K562 (cell line): ENCODE measurements at regions not wholly inside any gene's neighbourhood (a gene's known extent, or its start where the extent isn't known, plus 50 kb on each side); places are given as distances from the start of the nearest gene placed in this dataset.

Experiments used
- ATAC-seq: fragments of 200-7000 bp; cut with Tn5 transposase; 3 replicates; pipeline ENCODE4 v1.9.1; 2020; ENCODE audit warnings: moderate library complexity
- BruUV-seq: library from RNA; stranded (reverse); fragments of 400-500 nt; replicated peaks from 2 replicates; lab custom pipeline; 2021; lab: Mats Ljungman, UMichigan
- CTCF ChIA-PET: fragments of 300-600 bp; formaldehyde crosslinking; extraction: SDS; loops from one replicate; lab custom pipeline; 2021; ENCODE audit warnings: low intra/inter-chr PET ratio; lab: Yijun Ruan, JAX
- POLR2A ChIA-PET: fragments of 300-600, 350-650 bp; sonication (Branson Sonifier 250); formaldehyde crosslinking; extraction: SDS; loops from one replicate; lab custom pipeline; 2021; ENCODE audit warnings: antibody characterized with exemption, inconsistent platforms; lab: Yijun Ruan, JAX
- DNase-seq, 4 experiments: peaks; one replicate each; pipeline versions ENCODE4 v3.0.0 to v3.0.0-alpha.2; 2011 to 2018; ENCODE audit warnings: low spot score in 3 of 4, mixed read lengths in 3 of 4; ENCODE audit errors: extremely low read depth in 1 of 4
- FAIRE-seq: peaks from 2 replicates; lab custom pipeline; 2011; peaks lifted over from hg19 to GRCh38; lab: Jason Lieb, UNC
- H2AFZ ChIP-seq: 2 replicates; pipeline ENCODE4 v1.6.0; 2011; ENCODE audit warnings: low read depth, low read length, control low read depth, inconsistent platforms
- H3K27ac ChIP-seq: fragments of 200-600 bp; 3 replicates; pipeline ENCODE4 v1.8.0; 2011; ENCODE audit warnings: low read depth, mild to moderate bottlenecking, control low read depth, inconsistent platforms, low read length, moderate library complexity, mixed read lengths; ENCODE audit errors: extremely low read depth
- H3K27me3 ChIP-seq, 2 experiments: fragments of 300-600 bp in 1 of 2; 2 replicates in 1 of 2; 3 replicates in 1 of 2; pipeline versions ENCODE4 v1.6.0 to v1.8.0; 2011; ENCODE audit warnings: inconsistent platforms in 2 of 2, low read length in 2 of 2, mild to moderate bottlenecking in 1 of 2, mixed read lengths in 1 of 2, moderate library complexity in 1 of 2; ENCODE audit not compliant: control insufficient read depth in 2 of 2, insufficient read depth in 2 of 2
- H3K36me3 ChIP-seq: fragments of 300-600 bp; 3 replicates; pipeline ENCODE4 v1.8.0; 2011; ENCODE audit warnings: mild to moderate bottlenecking, low read length, inconsistent platforms; ENCODE audit not compliant: control insufficient read depth, insufficient read depth
- H3K4me1 ChIP-seq, 2 experiments: fragments of 200-600 bp in 1 of 2; replicated peaks in 1 of 2; 2 replicates in 1 of 2; 3 replicates in 1 of 2; pipeline versions ENCODE4 v1.5.1 to v1.8.0; 2011; ENCODE audit warnings: inconsistent platforms in 2 of 2, low read length in 2 of 2, mild to moderate bottlenecking in 1 of 2, mixed read lengths in 1 of 2, moderate library complexity in 1 of 2; ENCODE audit not compliant: control insufficient read depth in 2 of 2, insufficient read depth in 2 of 2
- H3K4me2 ChIP-seq: 2 replicates; pipeline ENCODE4 v1.6.1; 2011; ENCODE audit warnings: low read length, control low read depth, inconsistent platforms, mixed read lengths; ENCODE audit not compliant: insufficient read depth
- H3K4me3 ChIP-seq: fragments of 200-600 bp; sonication (generic), shearing (Covaris generic); 2 replicates; pipeline ENCODE4 v1.5.1; 2016; ENCODE audit warnings: control low read depth, inconsistent platforms
- H3K79me2 ChIP-seq: fragments of 200-600 bp; 3 replicates; pipeline ENCODE4 v1.8.0; 2011; ENCODE audit warnings: low read length, inconsistent platforms; ENCODE audit not compliant: control insufficient read depth, insufficient read depth
- H3K9ac ChIP-seq, 2 experiments: 2 replicates each; pipeline versions ENCODE4 v1.6.0 to v1.6.1; 2011; ENCODE audit warnings: low read depth in 2 of 2, low read length in 2 of 2, control low read depth in 1 of 2, inconsistent platforms in 1 of 2, mild to moderate bottlenecking in 1 of 2, mixed read lengths in 1 of 2; ENCODE audit not compliant: insufficient read depth in 1 of 2
- H3K9me1 ChIP-seq: one replicate; pipeline ENCODE4 v1.6.0; 2011; ENCODE audit warnings: inconsistent platforms, mild to moderate bottlenecking, low read length, moderate library complexity; ENCODE audit not compliant: control insufficient read depth, insufficient read depth
- H3K9me3 ChIP-seq: replicated peaks from 2 replicates; pipeline ENCODE4 v1.5.1; 2011; ENCODE audit warnings: low read depth, low read length, inconsistent platforms; ENCODE audit not compliant: control insufficient read depth, insufficient read depth
- H4K20me1 ChIP-seq: replicated peaks from 2 replicates; pipeline ENCODE4 v1.6.1; 2011; ENCODE audit warnings: low read length, inconsistent platforms, mixed read lengths; ENCODE audit not compliant: control insufficient read depth, insufficient read depth
- ATF3 ChIP-seq, 2 experiments: fragments of 450-650 bp in 1 of 2; sonication (generic) in 1 of 2; formaldehyde crosslinking in 1 of 2; IDR thresholded peaks in 1 of 2; conservative IDR thresholded peaks in 1 of 2; 2 replicates each; pipeline versions ENCODE4 v1.6.1 to v1.8.1; 2016 to 2023; ENCODE audit warnings: mild to moderate bottlenecking in 2 of 2, moderate library complexity in 2 of 2, inconsistent platforms in 1 of 2, missing genetic modification reagents in 1 of 2
- BACH1 ChIP-seq: fragments of 200-800 bp; sonication (Bioruptor generic); IDR thresholded peaks from 2 replicates; pipeline ENCODE4 v1.6.1; 2016; ENCODE audit warnings: missing genetic modification characterization, missing compliant biosample characterization
- CEBPB ChIP-seq: fragments of 450-650 bp; IDR thresholded peaks from 2 replicates; pipeline ENCODE4 v1.6.1; 2016; ENCODE audit warnings: missing genetic modification characterization, missing compliant biosample characterization
- CEBPG ChIP-seq, 3 experiments: fragments of 200-800 bp in 1 of 3; sonication (Bioruptor generic) in 1 of 3; sonication (generic) in 1 of 3; formaldehyde crosslinking in 1 of 3; IDR thresholded peaks in 2 of 3; conservative IDR thresholded peaks in 1 of 3; 2 replicates each; pipeline versions ENCODE4 v1.6.1 to v1.8.0; 2016 to 2022; ENCODE audit warnings: missing compliant biosample characterization in 2 of 3, missing genetic modification characterization in 2 of 3, mild to moderate bottlenecking in 1 of 3, missing genetic modification reagents in 1 of 3
- JUND ChIP-seq, 2 experiments: IDR thresholded peaks; 2 replicates in 1 of 2; 3 replicates in 1 of 2; pipeline ENCODE4 v1.6.1; 2011; ENCODE audit warnings: borderline replicate concordance in 2 of 2, low read depth in 2 of 2, low read length in 2 of 2, improper control_type of control experiment in 1 of 2, missing biosample characterization in 1 of 2, missing genetic modification characterization in 1 of 2, missing genetic modification reagents in 1 of 2
- WGBS: fragments of 100-300 bp; shearing (Covaris generic); methylation state at CpG from one replicate; pipeline ENCODE4 v1.1.6; 2016; ENCODE audit warnings: low coverage, mixed read lengths; ENCODE audit not compliant: insufficient coverage; ENCODE audit errors: missing lambda C conversion rate; 5-methylcytosine and 5-hydroxymethylcytosine counted together
- in situ Hi-C: fragments of 300-500 bp; cut with MboI; formaldehyde crosslinking; loops from 4 replicates; pipeline ENCODE4 v1.15.0; 2018; ENCODE audit warnings: inconsistent platforms, mixed read lengths
- intact Hi-C: fragments of 100-400 bp; cut with micrococcal nuclease; formaldehyde crosslinking; loops from 2 replicates; pipeline ENCODE4 v1.14.2; 2022

DNA sequence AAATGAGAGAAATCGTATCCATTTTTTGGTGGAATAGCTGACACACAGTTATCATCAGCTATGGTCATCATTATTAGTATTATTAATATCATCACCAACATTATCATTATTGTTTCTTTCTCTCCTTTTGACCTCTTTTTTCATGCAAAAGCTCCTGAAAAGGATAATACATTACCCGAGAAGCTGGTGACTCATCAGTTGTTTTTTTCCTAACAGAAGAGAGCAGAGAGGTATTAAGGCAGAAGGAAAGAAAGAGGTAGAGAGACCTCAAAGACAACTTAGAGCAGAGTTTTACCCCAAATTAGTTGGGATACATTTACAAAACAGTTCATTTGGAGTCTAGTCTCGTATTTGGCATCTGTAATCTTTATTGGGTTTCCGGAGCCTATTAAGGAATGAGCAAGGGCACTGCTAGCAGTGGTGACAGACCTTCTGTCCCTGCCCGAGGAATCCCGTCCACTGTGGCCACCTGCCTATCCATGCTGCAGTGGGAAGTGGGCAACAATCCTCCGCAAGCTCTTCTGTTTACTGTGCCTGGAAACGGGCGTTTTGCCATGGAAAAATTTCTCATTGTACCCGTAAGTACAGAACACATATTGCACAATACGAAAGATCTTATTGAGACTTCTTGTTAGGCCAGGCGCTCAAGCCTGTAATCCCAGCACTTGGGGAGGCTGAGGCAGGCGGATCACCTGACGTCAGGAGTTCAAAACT is 170.0 kb upstream of the MKLN1 start:
- ChIA-PET CTCF (no interaction called here), POLR2A (interaction anchor here (0.9 to 1.7 kb wide), 4 partner anchors 8 to 13 kb away, joined by 3 to 5 read pairs (median 4); no protein-coding TSS in a partner anchor)
- intact Hi-C loops, result no loop called here
- Histone ChIP-seq H3K36me3 (no peaks in the 10 kb centered on the region), H3K9me1 (no peaks in the 10 kb centered on the region), H3K79me2 (no peaks in the 10 kb centered on the region), H2AFZ (no peak overlapping the region), H3K9me3 (no peaks in the 10 kb centered on the region), H3K4me1 (no peaks in the 10 kb centered on the region), H3K4me2 (no peak overlapping the region), H3K27ac (no peak overlapping the region), H3K27me3 (peaks cover 26 to 30% of the 10 kb centered on the region in 2 experiments), H3K4me3 (no peak overlapping the region), H3K9ac (no peak overlapping the region), H4K20me1 (no peaks in the 10 kb centered on the region)
- BruUV-seq, result no TSS peak
- ATAC-seq, result no peak
- in situ Hi-C loops, result no loop called here
- TF ChIP-seq BACH1 (tag) (no peak), CEBPB (peak; percentile 92), JUND (IDR thresholded peaks at IDR 0.05; ENCODE audit: borderline replicate concordance, low read depth, low read length) (peak; percentile 13; the same call in 1 of the 2 replicates), JUND (tag; IDR thresholded peaks at IDR 0.05; ENCODE audit: borderline replicate concordance, low read depth, low read length) (no peak; the same call in 2 of the 3 replicates), ATF3 (IDR thresholded peaks at IDR 0.05) (peak; percentile 43; the same call in 1 of the 2 replicates), ATF3 (CRISPR knock-in tag; conservative IDR thresholded peaks at IDR 0.05) (no peak), CEBPG (CRISPR knock-in tag; IDR thresholded peaks at IDR 0.05) (peak; percentile 56; the same call in 1 of the 2 replicates), CEBPG (tag; conservative IDR thresholded peaks at IDR 0.05 in 1 of 2, IDR thresholded peaks at IDR 0.05 in 1 of 2) (peak; percentile 77 to 94)
- WGBS, result 3% methylated on average over 14 of the region's 14 CpGs
- DNase-seq, result no peak
- FAIRE-seq, result no peak
